K562 (cell line): ENCODE measurements at regions not wholly inside any gene's neighbourhood (a gene's known extent, or its start where the extent isn't known, plus 50 kb on each side); places are given as distances from the start of the nearest gene placed in this dataset.

ENCODE experiments used
- ATAC-seq: fragments of 200-7000 bp; cut with Tn5 transposase; 3 replicates; pipeline ENCODE4 v1.9.1; 2020; ENCODE audit warnings: moderate library complexity
- BruUV-seq: library from RNA; stranded (reverse); fragments of 400-500 nt; replicated peaks from 2 replicates; lab custom pipeline; 2021; lab: Mats Ljungman, UMichigan
- CTCF ChIA-PET: fragments of 300-600 bp; formaldehyde crosslinking; extraction: SDS; loops from one replicate; lab custom pipeline; 2021; ENCODE audit warnings: low intra/inter-chr PET ratio; lab: Yijun Ruan, JAX
- POLR2A ChIA-PET: fragments of 300-600, 350-650 bp; sonication (Branson Sonifier 250); formaldehyde crosslinking; extraction: SDS; loops from one replicate; lab custom pipeline; 2021; ENCODE audit warnings: antibody characterized with exemption, inconsistent platforms; lab: Yijun Ruan, JAX
- DNase-seq, 4 experiments: peaks; one replicate each; pipeline versions ENCODE4 v3.0.0 to v3.0.0-alpha.2; 2011 to 2018; ENCODE audit warnings: low spot score in 3 of 4, mixed read lengths in 3 of 4; ENCODE audit errors: extremely low read depth in 1 of 4
- FAIRE-seq: peaks from 2 replicates; lab custom pipeline; 2011; peaks lifted over from hg19 to GRCh38; lab: Jason Lieb, UNC
- H2AFZ ChIP-seq: 2 replicates; pipeline ENCODE4 v1.6.0; 2011; ENCODE audit warnings: low read depth, low read length, control low read depth, inconsistent platforms
- H3K27ac ChIP-seq: fragments of 200-600 bp; 3 replicates; pipeline ENCODE4 v1.8.0; 2011; ENCODE audit warnings: low read depth, mild to moderate bottlenecking, control low read depth, inconsistent platforms, low read length, moderate library complexity, mixed read lengths; ENCODE audit errors: extremely low read depth
- H3K27me3 ChIP-seq, 2 experiments: fragments of 300-600 bp in 1 of 2; 2 replicates in 1 of 2; 3 replicates in 1 of 2; pipeline versions ENCODE4 v1.6.0 to v1.8.0; 2011; ENCODE audit warnings: inconsistent platforms in 2 of 2, low read length in 2 of 2, mild to moderate bottlenecking in 1 of 2, mixed read lengths in 1 of 2, moderate library complexity in 1 of 2; ENCODE audit not compliant: control insufficient read depth in 2 of 2, insufficient read depth in 2 of 2
- H3K36me3 ChIP-seq: fragments of 300-600 bp; 3 replicates; pipeline ENCODE4 v1.8.0; 2011; ENCODE audit warnings: mild to moderate bottlenecking, low read length, inconsistent platforms; ENCODE audit not compliant: control insufficient read depth, insufficient read depth
- H3K4me1 ChIP-seq, 2 experiments: fragments of 200-600 bp in 1 of 2; replicated peaks in 1 of 2; 2 replicates in 1 of 2; 3 replicates in 1 of 2; pipeline versions ENCODE4 v1.5.1 to v1.8.0; 2011; ENCODE audit warnings: inconsistent platforms in 2 of 2, low read length in 2 of 2, mild to moderate bottlenecking in 1 of 2, mixed read lengths in 1 of 2, moderate library complexity in 1 of 2; ENCODE audit not compliant: control insufficient read depth in 2 of 2, insufficient read depth in 2 of 2
- H3K4me2 ChIP-seq: 2 replicates; pipeline ENCODE4 v1.6.1; 2011; ENCODE audit warnings: low read length, control low read depth, inconsistent platforms, mixed read lengths; ENCODE audit not compliant: insufficient read depth
- H3K4me3 ChIP-seq: fragments of 200-600 bp; sonication (generic), shearing (Covaris generic); 2 replicates; pipeline ENCODE4 v1.5.1; 2016; ENCODE audit warnings: control low read depth, inconsistent platforms
- H3K79me2 ChIP-seq: fragments of 200-600 bp; 3 replicates; pipeline ENCODE4 v1.8.0; 2011; ENCODE audit warnings: low read length, inconsistent platforms; ENCODE audit not compliant: control insufficient read depth, insufficient read depth
- H3K9ac ChIP-seq, 2 experiments: 2 replicates each; pipeline versions ENCODE4 v1.6.0 to v1.6.1; 2011; ENCODE audit warnings: low read depth in 2 of 2, low read length in 2 of 2, control low read depth in 1 of 2, inconsistent platforms in 1 of 2, mild to moderate bottlenecking in 1 of 2, mixed read lengths in 1 of 2; ENCODE audit not compliant: insufficient read depth in 1 of 2
- H3K9me1 ChIP-seq: one replicate; pipeline ENCODE4 v1.6.0; 2011; ENCODE audit warnings: inconsistent platforms, mild to moderate bottlenecking, low read length, moderate library complexity; ENCODE audit not compliant: control insufficient read depth, insufficient read depth
- H3K9me3 ChIP-seq: replicated peaks from 2 replicates; pipeline ENCODE4 v1.5.1; 2011; ENCODE audit warnings: low read depth, low read length, inconsistent platforms; ENCODE audit not compliant: control insufficient read depth, insufficient read depth
- H4K20me1 ChIP-seq: replicated peaks from 2 replicates; pipeline ENCODE4 v1.6.1; 2011; ENCODE audit warnings: low read length, inconsistent platforms, mixed read lengths; ENCODE audit not compliant: control insufficient read depth, insufficient read depth
- ETV6 ChIP-seq, 3 experiments: fragments of 150-350 bp in 1 of 3; sonication (generic) in 1 of 3; formaldehyde crosslinking in 1 of 3; IDR thresholded peaks; 2 replicates each; pipeline versions ENCODE4 v1.6.1 to v1.8.0; 2014 to 2022; ENCODE audit warnings: borderline replicate concordance in 2 of 3, low read depth in 2 of 3, antibody characterized with exemption in 1 of 3, low read length in 1 of 3, mild to moderate bottlenecking in 1 of 3, missing genetic modification reagents in 1 of 3
- MAZ ChIP-seq, 2 experiments: fragments of 450-650 bp in 1 of 2; sonication (generic) in 1 of 2; formaldehyde crosslinking; IDR thresholded peaks in 1 of 2; conservative IDR thresholded peaks in 1 of 2; 2 replicates each; pipeline versions ENCODE4 v1.4.0 to v1.5.0; 2020; ENCODE audit warnings: mild to moderate bottlenecking in 1 of 2, missing genetic modification reagents in 1 of 2
- SAP30 ChIP-seq: fragments of 200-600 bp; sonication (generic); IDR thresholded peaks from 2 replicates; pipeline ENCODE4 v1.6.1; 2012; ENCODE audit warnings: borderline replicate concordance, low read depth, mild to moderate bottlenecking, moderate library complexity, low read length, control low read depth, inconsistent platforms; ENCODE audit not compliant: insufficient read depth, poor library complexity, severe bottlenecking
- TFAP4 ChIP-seq: sonication (generic); formaldehyde crosslinking; IDR thresholded peaks from 2 replicates; pipeline ENCODE4 v1.8.0; 2022; ENCODE audit warnings: missing genetic modification reagents, mild to moderate bottlenecking, moderate library complexity, borderline replicate concordance
- WGBS: fragments of 100-300 bp; shearing (Covaris generic); methylation state at CpG from one replicate; pipeline ENCODE4 v1.1.6; 2016; ENCODE audit warnings: low coverage, mixed read lengths; ENCODE audit not compliant: insufficient coverage; ENCODE audit errors: missing lambda C conversion rate; 5-methylcytosine and 5-hydroxymethylcytosine counted together
- in situ Hi-C: fragments of 300-500 bp; cut with MboI; formaldehyde crosslinking; loops from 4 replicates; pipeline ENCODE4 v1.15.0; 2018; ENCODE audit warnings: inconsistent platforms, mixed read lengths
- intact Hi-C: fragments of 100-400 bp; cut with micrococcal nuclease; formaldehyde crosslinking; loops from 2 replicates; pipeline ENCODE4 v1.14.2; 2022

GRCh38 chr2:238777369-238778067, 70.4 kb upstream of the TWIST2 start:
- H3K36me3 ChIP-seq = no peaks in the 10 kb centered on the region
- H3K9ac ChIP-seq = no peak overlapping the region
- ChIA-PET CTCF (no interaction called here), POLR2A (no interaction called here)
- FAIRE-seq (no peak), ATAC-seq (no peak)
- no peak overlapping the region for H3K4me3 ChIP-seq
- H3K4me2 ChIP-seq = no peak overlapping the region
- H3K9me3 ChIP-seq = no peaks in the 10 kb centered on the region
- no peaks in the 10 kb centered on the region; a peak in 1 of 5 replicates for H3K4me1 ChIP-seq
- peaks cover 0 to 9% of the 10 kb centered on the region in 2 experiments; a peak in 2 of 5 replicates for H3K27me3 ChIP-seq
- in situ Hi-C loops = loop anchor here (25.0 kb wide), 1 partner anchor 415 kb away; no protein-coding TSS in a partner anchor
- TF ChIP-seq SAP30 (no peak), MAZ (CRISPR knock-in tag; conservative IDR thresholded peaks at IDR 0.05 in 1 of 2, IDR thresholded peaks at IDR 0.05 in 1 of 2) (no peak), TFAP4 (CRISPR knock-in tag) (no peak), ETV6 (IDR thresholded peaks at IDR 0.05; ENCODE audit: borderline replicate concordance in 1 of 2, low read depth in 2 of 2, low read length in 1 of 2) (peak in 1 of 2 experiments; percentile 86; a peak in 3 of 4 replicates), ETV6 (CRISPR knock-in tag; IDR thresholded peaks at IDR 0.05; ENCODE audit: borderline replicate concordance) (no peak)
- TF ChIP-seq, all 486 proteins: peak for 1
- intact Hi-C loops = no loop called here
- no TSS peak for BruUV-seq
- Histone ChIP-seq H3K9me1 (no peaks in the 10 kb centered on the region), H4K20me1 (no peaks in the 10 kb centered on the region), H2AFZ (no peak overlapping the region), H3K27ac (no peak overlapping the region), H3K79me2 (no peaks in the 10 kb centered on the region)
- WGBS = 5% methylated on average over 7 of the region's 15 CpGs
- DNase-seq = no peak
